ENCODE measurements at regions not wholly inside any gene's neighbourhood (a gene's known extent, or its start where the extent isn't known, plus 50 kb on each side); places are given as distances from the start of the nearest gene placed in this dataset.

- dilution Hi-C loops (cut with MboI; ENCODE audit: extremely low pct_ligation_motif_present, low sequenced_read_pairs), result no loop called here
- FAIRE-seq, result no peak
Observed at GRCh38 chr3:177749836-177750235, 552.6 kb upstream of the TBL1XR1 start.

More at GRCh38 chr3:177749836-177750235, 552.6 kb upstream of the TBL1XR1 start:
- BruUV-seq (replicated peaks), result no TSS peak
- TF ChIP-seq POLR2A (IDR thresholded peaks at IDR 0.05; ENCODE audit: low read depth, low read length) (no peak), GATA2 (IDR thresholded peaks at IDR 0.05; ENCODE audit: insufficient read depth, insufficient read length, low read depth, low read length) (no peak), CTCF (IDR thresholded peaks at IDR 0.05; ENCODE audit: extremely low read depth in 1 of 2, insufficient read depth in 1 of 2, low read depth in 1 of 2, low read length in 2 of 2) (no peak), POLR2AphosphoS5 (IDR thresholded peaks at IDR 0.05; ENCODE audit: insufficient read depth, low read depth, low read length) (no peak), MAX (IDR thresholded peaks at IDR 0.05; ENCODE audit: insufficient read depth, insufficient read length) (no peak), MYC (IDR thresholded peaks at IDR 0.05; ENCODE audit: low read depth, low read length) (no peak)
- no peak overlapping the region for H3K9ac ChIP-seq (replicated peaks; ENCODE audit: extremely low read depth, insufficient read depth, low read length)
- intact Hi-C loops (cut with micrococcal nuclease), result no loop called here
- no peak for DNase-seq (ENCODE audit: low read depth, low spot score)
- no peaks in the 10 kb centered on the region for H3K4me1 ChIP-seq (ENCODE audit: control insufficient read depth, extremely low read depth, insufficient read depth, low read length)
- H3K27me3 ChIP-seq (ENCODE audit: control insufficient read depth in 2 of 2, insufficient read depth in 2 of 2, low read length in 2 of 2), result no peaks in the 10 kb centered on the region
- H3K79me2 ChIP-seq (ENCODE audit: control insufficient read depth, insufficient read depth, low read length), result no peaks in the 10 kb centered on the region
- no peak overlapping the region for H2AFZ ChIP-seq (ENCODE audit: low read depth, low read length)
- H3K4me2 ChIP-seq (ENCODE audit: insufficient read depth, low read length), result no peak overlapping the region
- POLR2A ChIA-PET, result no interaction called here
- H3K4me3 ChIP-seq (replicated peaks in 1 of 3; ENCODE audit: insufficient read depth in 1 of 3, low read depth in 1 of 3, low read length in 3 of 3), result no peak overlapping the region
- no peaks in the 10 kb centered on the region for H3K9me1 ChIP-seq (replicated peaks; ENCODE audit: control insufficient read depth, extremely low read depth, insufficient read depth, low read length)
- no peaks in the 10 kb centered on the region for H3K9me3 ChIP-seq (replicated peaks; ENCODE audit: control insufficient read depth, insufficient read depth, low read length)
- no peaks in the 10 kb centered on the region for H3K36me3 ChIP-seq (ENCODE audit: control insufficient read depth in 2 of 2, extremely low read depth in 1 of 2, insufficient read depth in 2 of 2, low read length in 2 of 2)
- CTCF ChIA-PET, result interaction anchor here (0.9 kb wide), 1 partner anchor 56 kb away, joined by 3 read pairs; no protein-coding TSS in a partner anchor
- no peak overlapping the region for H3K27ac ChIP-seq (ENCODE audit: insufficient read depth, low read depth, low read length)
- no peaks in the 10 kb centered on the region for H4K20me1 ChIP-seq (replicated peaks; ENCODE audit: control insufficient read depth, extremely low read depth, insufficient read depth, low read length)
